GM12891 (cell line): ENCODE measurements at regions not wholly inside any gene's neighbourhood (a gene's known extent, or its start where the extent isn't known, plus 50 kb on each side); places are given as distances from the start of the nearest gene placed in this dataset.

Experiments
- DNase-seq: peaks from one replicate; pipeline ENCODE4 v3.0.0; 2011; ENCODE audit warnings: low spot score; ENCODE audit not compliant: insufficient read length
- FAIRE-seq: peaks from 2 replicates; lab custom pipeline; 2011; peaks lifted over from hg19 to GRCh38; lab: Jason Lieb, UNC
- PAX5 ChIP-seq: IDR thresholded peaks from 2 replicates; pipeline ENCODE4 v1.6.1; 2011; ENCODE audit warnings: low read length, moderate library complexity, mild to moderate bottlenecking; ENCODE audit not compliant: insufficient read depth, severe bottlenecking
- POLR2A ChIP-seq: IDR thresholded peaks from 2 replicates; pipeline ENCODE4 v1.6.1; 2011; ENCODE audit warnings: low read depth, low read length, control low read depth
- POLR2AphosphoS5 ChIP-seq: IDR thresholded peaks from 2 replicates; pipeline ENCODE4 v1.6.1; 2011; ENCODE audit warnings: low read depth, low read length, control low read depth
- POU2F2 ChIP-seq: IDR thresholded peaks from 2 replicates; pipeline ENCODE4 v1.6.1; 2011; ENCODE audit warnings: low read depth, mild to moderate bottlenecking, control low read depth, low read length, moderate library complexity
- SPI1 ChIP-seq: IDR thresholded peaks from 2 replicates; pipeline ENCODE4 v1.6.1; 2011; ENCODE audit warnings: low read depth, low read length, control low read depth
- TAF1 ChIP-seq: IDR thresholded peaks from 2 replicates; pipeline ENCODE4 v1.6.1; 2011; ENCODE audit warnings: low read depth, low read length, control low read depth

GRCh38 chr5:72656331-72656730, 149.1 kb upstream of the ZNF366 start:
- FAIRE-seq: no peak

GRCh38 chr5:72654231-72654630, 147.0 kb upstream of the ZNF366 start:
- TF ChIP-seq PAX5 (no peak), SPI1 (no peak), POU2F2 (no peak), TAF1 (no peak), POLR2A (no peak), POLR2AphosphoS5 (no peak)
- DNase-seq (no peak), FAIRE-seq (no peak)

More at GRCh38 chr5:72656331-72656730, 149.1 kb upstream of the ZNF366 start:
- DNase-seq: no peak
- TF ChIP-seq POLR2A (no peak), POU2F2 (no peak), SPI1 (no peak), TAF1 (no peak), PAX5 (no peak), POLR2AphosphoS5 (no peak)

- FAIRE-seq: no peak
- no peak for DNase-seq
- TF ChIP-seq POLR2AphosphoS5: no peak
- no peak for TF ChIP-seq TAF1
- no peak for TF ChIP-seq POU2F2
- TF ChIP-seq SPI1: no peak
- no peak for TF ChIP-seq POLR2A
- TF ChIP-seq PAX5: no peak
These were observed 146.4 kb upstream of the ZNF366 start for GRCh38 chr5:72653586-72653985.

GRCh38 chr5:72651779-72652178, 144.6 kb upstream of the ZNF366 start:
- FAIRE-seq: no peak
- no peak for DNase-seq

GRCh38 chr5:72651109-72651508, 143.9 kb upstream of the ZNF366 start:
- no peak for TF ChIP-seq POU2F2
- FAIRE-seq (no peak), DNase-seq (no peak)

More at GRCh38 chr5:72651779-72652178, 144.6 kb upstream of the ZNF366 start:
- no peak for TF ChIP-seq POLR2AphosphoS5
- no peak for TF ChIP-seq TAF1
- no peak for TF ChIP-seq PAX5
- TF ChIP-seq SPI1: no peak
- no peak for TF ChIP-seq POLR2A
- no peak for TF ChIP-seq POU2F2

- FAIRE-seq: no peak
- DNase-seq: no peak
- TF ChIP-seq SPI1: no peak
- no peak for TF ChIP-seq POLR2AphosphoS5
- no peak for TF ChIP-seq POU2F2
- no peak for TF ChIP-seq TAF1
- TF ChIP-seq PAX5: no peak
- TF ChIP-seq POLR2A: no peak
These were observed 142.2 kb upstream of the ZNF366 start for GRCh38 chr5:72649449-72649848.

GRCh38 chr5:72648480-72648879, 141.3 kb upstream of the ZNF366 start:
- FAIRE-seq: no peak

GRCh38 chr5:72647806-72648205, 140.6 kb upstream of the ZNF366 start:
- TF ChIP-seq TAF1 (no peak), POU2F2 (no peak), PAX5 (no peak), POLR2AphosphoS5 (no peak), SPI1 (no peak), POLR2A (no peak)
- DNase-seq (no peak), FAIRE-seq (no peak)

More at GRCh38 chr5:72648480-72648879, 141.3 kb upstream of the ZNF366 start:
- no peak for DNase-seq
- TF ChIP-seq POLR2AphosphoS5 (no peak), TAF1 (no peak), POLR2A (no peak), SPI1 (no peak), POU2F2 (no peak), PAX5 (no peak)

GRCh38 chr5:72646246-72646866, 139.1 kb upstream of the ZNF366 start:
- DNase-seq (no peak), FAIRE-seq (no peak)
- TF ChIP-seq POLR2AphosphoS5: no peak
- no peak for TF ChIP-seq POLR2A
- TF ChIP-seq PAX5: no peak
- no peak for TF ChIP-seq TAF1
